Activated CD4-positive, alpha-beta T cell treated with anti-CD3 and anti-CD28 coated beads, Interleukin-2, Interleukin-4, amounts not matched to agents 100 ng/mL and 50 ng/mL, durations not matched to agents 16 hours and 8 hours (primary cell): ENCODE measurements at regions not wholly inside any gene's neighbourhood (a gene's known extent, or its start where the extent isn't known, plus 50 kb on each side); places are given as distances from the start of the nearest gene placed in this dataset.
"Not testable (repeated sequence)": the region's sequence is repeated elsewhere in the genome, so short reads cannot be mapped to it uniquely, and the experiment has no call there.

Source experiments
- DNase-seq: peaks from one replicate; pipeline ENCODE4 v3.0.0-alpha.2; 2020; ENCODE audit warnings: low spot score

DNA sequence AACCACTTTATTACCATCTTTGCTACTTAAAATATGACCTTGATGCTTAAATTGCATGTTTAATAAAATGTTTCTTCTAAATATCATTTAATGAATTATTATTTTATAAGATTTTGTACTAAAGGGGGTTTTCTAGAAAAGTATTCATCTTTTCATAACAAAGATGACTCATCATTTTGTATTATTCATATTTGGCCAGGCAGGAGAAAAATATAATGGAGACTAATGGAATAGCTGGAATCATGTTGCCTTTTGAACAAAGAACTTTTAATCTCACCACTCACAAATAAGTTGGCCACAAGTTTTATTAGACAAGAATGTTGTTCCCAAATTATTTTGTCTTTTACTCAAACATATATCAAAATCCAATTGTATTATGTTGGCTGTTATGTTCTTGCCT lies 882.4 kb downstream of the DSC3 start:
- DNase-seq: no peak

DNA sequence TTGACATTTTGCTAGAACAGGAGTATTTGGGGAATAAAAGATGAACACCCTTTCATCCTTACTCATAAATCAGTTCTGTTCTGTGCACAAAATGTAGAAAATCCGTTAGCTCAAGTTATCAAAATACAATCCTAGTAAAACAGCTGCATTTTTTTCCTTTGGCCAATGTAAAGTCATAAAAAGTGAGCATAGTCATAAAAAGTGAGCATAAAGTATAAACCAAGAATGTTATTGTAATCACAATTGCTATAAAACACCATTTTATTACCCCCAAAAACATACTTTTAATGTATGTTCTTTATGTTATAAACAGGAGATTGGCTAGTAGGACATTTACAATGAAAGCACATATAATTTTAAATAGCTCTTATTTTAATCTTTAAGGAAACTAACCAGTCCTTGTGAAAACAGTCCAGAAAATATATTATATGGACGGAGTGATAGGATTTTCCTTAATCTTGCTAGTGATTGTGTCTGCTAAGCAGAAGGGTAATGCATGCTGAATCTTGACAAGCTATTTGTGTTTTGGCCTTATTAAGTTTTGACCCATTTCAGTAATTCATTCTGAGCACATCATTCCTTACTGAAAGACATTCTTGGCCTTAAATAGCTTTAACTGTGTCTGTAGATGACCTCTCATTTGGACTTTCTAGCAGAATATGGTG lies 891.8 kb downstream of the DSC3 start:
- no peak for DNase-seq

DNA sequence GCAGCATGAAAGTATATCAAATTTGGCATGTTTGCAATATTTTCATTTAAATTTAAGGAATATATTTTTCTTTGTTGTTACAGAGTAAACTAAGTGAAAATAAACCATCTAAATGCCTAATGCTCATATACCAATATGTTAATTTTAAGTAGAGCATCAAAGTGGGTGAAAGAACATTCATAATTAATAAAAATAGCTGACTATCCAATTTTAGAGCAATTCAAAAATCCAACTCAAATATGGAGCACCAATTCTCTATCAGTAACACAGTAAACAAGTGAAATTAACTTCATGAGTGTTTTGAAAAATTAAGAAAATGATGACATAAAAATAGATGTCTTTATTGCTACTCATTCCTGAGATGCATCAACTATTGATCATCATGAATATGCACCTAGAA lies 893.0 kb downstream of the DSC3 start:
- no peak for DNase-seq

GRCh38 chr18:30142870-30143269 lies 899.7 kb downstream of the DSC3 start:
- no peak for DNase-seq

DNA sequence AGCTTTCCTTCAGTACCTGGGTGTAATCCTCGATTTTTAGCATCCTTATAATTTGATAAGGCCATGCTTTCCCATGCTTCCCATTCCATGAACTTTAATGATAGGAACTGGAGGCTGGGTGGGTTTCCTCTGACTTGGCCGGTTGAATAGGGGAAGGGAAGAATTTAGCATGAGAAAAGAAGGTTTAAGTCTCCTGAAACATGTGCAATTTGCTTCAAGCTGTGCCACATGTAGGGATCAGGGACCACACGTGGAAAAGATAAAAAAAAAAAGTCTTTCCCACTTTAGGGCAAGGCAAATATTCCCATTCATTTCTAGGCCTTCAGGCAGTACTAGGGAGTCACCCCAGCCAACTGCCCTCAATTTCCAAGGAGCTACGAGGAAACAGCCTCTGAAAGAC lies 900.3 kb downstream of the DSC3 start:
- no peak for DNase-seq

DNA sequence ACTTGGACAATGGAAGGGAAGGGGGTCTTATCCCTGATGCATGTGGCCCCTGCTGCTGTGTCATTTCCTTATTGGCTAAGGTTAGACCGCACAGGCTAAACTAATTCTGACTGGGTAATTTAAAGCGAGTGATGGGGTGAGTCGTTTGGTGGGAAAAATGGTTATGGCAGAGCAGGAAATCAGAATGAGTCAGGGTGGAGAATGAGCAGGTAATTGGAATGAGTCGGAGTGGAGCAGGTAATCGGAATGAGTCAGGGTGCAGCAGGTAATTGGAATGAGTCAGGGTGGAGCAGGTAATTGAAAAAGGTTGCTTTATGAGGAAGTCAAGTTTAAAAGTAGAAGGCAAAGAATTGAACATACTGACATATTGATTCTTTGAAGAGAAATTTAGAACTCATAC lies 901.0 kb downstream of the DSC3 start:
- not testable (repeated sequence) for DNase-seq

DNA sequence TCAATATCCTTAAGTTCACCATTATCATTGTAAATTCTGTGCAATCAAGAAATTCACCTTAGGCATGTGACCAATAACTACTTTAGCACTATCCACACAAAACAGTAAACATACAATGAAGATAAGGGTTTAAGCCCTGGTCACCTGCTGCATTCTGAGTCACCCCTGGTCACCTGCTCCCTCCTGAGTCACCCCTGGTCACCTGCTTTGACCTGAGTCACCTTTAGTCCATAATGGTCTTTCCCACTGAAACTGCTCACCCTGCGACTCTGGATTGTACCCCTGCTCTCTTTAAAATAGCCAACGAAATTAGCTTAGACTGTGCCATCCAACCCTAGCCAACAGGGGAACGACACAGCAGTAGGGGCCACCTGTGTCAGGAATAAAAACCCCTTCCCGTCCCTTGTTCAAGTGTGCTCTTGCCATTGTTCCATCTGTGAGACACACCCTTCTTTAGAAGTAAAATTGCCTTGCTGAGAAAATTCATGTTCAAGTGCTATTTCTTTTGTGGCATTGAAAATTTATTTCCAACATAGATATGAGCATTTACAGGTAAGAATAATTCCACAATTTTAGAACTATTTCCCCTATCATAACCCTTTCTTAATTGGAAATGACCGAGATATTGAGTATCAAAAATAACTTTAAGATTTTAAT lies 902.8 kb downstream of the DSC3 start:
- DNase-seq: no peak

DNA sequence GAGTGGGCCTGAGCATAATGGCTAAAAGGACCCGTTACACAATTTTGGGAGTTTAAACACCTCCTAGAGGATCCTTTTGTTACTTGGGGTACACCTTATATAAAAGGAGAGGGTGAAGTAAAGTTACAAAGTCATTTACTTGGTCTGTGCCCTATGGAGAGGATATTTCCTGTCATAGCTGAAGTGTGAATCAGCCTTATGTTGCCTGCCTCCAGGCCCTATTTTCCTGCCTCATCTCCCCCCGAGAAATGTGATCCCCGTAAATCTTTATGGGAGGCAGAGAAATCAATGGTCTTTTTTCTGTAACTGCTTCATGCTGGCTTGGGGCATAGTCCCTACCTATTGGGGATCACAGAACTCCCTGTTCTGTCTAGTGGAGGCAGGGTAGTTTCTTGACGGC lies 906.6 kb downstream of the DSC3 start:
- no peak for DNase-seq

- no peak for DNase-seq
Measured at GRCh38 chr18:30134020-30134419, 908.5 kb downstream of the DSC3 start.

DNA sequence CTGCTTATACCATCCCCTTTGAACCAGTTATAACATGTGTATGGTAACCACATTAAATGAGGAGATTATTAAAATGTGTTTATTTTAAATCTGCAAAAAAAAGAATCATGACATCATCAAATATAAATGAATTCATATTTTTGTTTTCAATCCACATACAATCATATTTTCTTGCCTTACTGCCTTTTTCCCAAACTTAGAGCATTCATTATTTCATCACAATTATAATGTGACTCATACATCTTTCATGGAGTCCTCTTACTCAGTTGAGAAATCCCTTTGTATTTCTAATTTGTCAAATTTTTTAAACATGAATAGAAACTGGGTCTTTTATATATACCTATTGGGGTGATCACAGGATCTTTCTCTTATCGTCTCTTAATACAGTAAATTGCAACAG lies 909.6 kb downstream of the DSC3 start:
- no peak for DNase-seq

DNA sequence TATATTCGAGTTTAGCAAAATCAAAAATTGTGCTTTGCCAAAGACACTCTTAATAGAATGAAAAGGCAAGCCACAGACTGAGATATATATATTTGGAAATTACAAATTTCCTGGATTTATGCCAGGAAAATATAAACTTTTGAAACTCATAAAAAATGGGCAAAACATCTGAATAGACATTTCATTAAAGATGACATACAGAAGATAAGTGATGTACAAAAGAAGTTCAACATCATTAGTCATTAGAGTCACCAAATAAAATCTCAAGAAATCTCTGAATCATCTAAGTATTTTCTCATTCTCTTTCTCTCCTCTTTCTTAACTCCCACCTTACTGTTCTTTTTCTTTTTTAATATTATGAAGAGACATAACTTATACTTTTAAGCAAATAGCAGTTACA lies 921.1 kb downstream of the DSC3 start:
- no peak for DNase-seq

- DNase-seq: no peak
Measured at GRCh38 chr18:30113454-30113853, 929.1 kb downstream of the DSC3 start.

DNA sequence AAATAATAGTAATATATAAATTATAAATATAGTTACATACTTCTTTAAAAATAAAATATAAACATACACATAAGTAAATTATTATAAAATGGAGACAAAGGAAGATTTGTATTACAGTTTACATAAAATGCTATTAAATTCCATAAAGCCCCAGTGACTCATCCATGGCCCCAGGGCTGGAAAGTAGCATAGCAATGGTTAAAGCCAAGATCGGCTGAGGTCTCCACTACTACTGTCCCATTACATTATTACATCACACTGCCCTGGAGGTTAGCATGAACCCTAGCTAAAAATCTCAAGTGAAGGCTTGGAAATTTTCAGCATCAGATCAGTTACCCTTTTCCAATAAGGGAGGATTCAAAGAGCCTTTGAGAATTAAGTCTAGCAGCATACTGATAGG lies 936.2 kb downstream of the DSC3 start:
- no peak for DNase-seq

DNA sequence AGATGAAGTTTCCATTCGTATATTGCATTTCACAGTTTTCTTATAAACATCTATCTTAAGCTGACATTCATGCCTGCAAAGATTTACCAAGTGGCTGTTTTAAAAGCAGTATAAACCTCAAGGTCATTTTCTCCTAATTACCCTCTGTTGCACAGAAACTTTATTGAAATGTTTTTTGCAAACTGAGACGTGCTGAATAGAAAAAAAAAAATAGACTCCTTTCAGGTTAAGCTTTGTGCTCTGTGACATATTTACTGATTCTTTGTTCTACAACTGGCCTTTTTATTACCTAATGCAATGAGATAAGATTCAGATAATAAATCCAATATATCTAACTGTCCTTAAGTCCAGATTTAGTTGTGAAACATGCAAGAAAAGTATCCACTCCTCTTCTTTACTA lies 938.7 kb downstream of the DSC3 start:
- DNase-seq: no peak

DNA sequence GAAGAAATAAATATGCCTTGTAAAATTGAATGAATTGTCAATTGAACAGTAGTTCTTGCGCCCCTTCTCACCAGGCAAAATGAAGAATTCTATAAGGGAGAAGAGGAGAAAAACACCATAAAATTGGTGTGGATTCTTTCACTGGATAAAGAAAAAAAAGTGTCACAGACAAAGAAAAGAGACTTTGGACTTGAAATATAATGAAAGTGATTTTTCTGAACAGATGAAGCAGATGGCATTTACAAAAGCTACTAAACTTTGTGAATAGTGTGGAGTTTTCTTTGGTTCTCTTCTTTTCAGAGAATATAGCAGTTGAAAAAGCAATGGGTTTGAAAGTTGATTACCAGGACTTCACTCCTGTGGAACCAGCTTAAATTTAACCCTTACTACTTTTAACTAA lies 945.7 kb downstream of the DSC3 start:
- DNase-seq: no peak

GRCh38 chr18:30094556-30094955 lies 948.0 kb downstream of the DSC3 start:
- DNase-seq: no peak

DNA sequence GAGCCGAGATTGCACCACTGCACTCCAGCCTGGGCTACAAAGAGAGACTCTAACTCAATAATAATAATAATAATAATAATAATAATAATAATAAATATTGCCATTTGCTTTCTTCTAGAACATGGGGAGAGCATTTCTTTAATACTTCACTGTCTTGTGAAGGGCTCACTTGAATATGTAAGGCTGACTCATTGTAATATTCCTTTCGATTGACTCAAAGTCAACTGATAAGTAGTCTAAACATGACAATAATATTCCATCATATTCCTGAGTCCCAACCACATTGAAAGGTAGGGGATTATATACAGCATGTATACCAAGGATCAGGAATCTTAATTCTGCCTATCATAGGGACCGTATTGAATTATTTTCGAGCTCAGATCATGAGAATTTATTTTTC lies 949.2 kb downstream of the DSC3 start:
- no peak for DNase-seq

DNA sequence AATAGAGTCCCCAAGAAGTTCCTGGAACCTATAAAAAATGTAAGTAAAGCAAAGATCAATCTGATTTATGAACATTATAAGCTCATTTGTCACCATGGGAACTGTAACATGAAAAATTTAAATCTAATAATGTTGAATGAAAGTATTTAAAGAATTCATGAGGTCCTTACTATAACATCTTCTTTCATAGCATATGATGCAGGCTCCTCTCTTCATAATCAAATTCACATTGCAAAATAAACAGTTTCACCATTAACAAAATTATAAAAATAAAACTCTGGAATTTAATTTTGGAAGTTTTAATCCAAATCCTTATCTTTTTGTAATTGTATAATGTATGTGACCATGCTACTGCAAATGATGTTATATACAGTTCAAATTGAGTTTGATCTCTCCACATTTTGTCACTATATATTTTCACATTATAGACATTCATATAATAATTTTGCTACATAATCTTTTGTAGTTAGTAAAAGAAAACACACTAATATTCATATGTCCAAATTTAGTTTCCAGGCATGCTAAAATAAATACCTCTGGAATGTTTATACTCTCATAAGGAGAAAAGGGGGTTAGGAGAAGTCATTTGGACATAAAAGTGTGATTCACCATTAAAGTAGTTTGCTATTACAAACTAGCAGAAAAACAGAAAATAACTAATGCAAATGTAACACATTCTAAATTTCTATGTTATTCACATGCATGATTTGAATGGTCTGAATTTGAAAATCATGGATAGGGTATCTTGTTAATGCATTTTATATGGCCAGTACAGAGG lies 954.1 kb downstream of the DSC3 start:
- no peak for DNase-seq

DNA sequence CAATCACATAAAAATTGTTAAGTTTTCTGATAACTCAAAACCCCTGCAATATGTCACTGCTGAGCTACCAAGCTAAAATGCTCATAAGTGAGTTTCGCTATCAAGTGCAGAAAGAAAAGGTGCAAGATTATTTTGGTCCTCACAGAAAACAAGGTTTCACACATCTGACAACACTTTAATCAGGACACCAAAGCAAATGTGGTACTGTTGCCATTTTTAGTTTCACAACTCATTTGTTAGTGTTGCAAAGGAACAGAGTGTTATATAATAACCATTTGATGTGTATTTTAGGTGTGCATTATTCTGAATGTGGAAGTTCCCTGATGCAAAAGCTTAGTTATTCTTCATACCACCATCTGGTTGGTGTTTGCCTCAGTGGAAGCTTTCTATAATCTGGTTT lies 956.2 kb downstream of the DSC3 start:
- no peak for DNase-seq

- no peak for DNase-seq
Measured at GRCh38 chr18:30081122-30081521, 961.4 kb downstream of the DSC3 start.

DNA sequence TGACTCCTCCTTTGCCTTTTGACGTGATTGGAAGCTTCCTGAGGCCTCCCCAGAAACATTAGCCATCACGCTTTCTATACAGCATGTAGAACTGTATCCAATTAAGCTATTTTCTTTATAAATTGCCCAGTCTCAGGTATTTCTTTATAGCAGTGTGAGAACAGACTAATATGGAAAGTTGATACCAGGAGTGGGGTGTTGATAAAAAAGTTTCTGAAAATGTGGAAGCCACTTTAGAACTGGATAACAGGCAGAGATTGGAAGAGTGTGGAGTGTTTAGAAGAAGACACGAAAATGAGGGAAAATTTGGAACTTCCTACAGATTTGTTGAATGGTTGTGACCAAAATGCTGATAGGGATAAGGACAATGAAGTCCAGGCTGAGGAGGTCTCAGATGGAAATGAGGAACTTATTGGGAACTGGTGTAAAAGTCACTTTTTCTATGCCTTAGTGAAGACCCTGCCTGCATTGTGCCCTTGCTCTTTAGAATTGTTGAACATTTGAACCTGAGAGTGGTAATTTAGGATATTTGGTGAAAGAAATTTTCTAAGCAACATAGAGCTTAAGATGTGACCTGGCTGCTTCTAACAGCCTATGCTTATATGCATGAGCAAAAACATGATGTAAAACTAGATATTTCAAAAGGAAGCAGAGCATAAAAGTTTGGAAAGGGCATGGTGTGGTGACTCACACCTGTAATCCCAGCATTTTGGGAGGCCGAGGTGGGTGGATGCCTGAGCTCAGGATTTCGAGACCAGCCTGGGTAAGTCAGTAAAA lies 969.7 kb downstream of the DSC3 start:
- no peak for DNase-seq

- DNase-seq: no peak
Measured at GRCh38 chr18:30066288-30066687, 976.3 kb downstream of the DSC3 start.

GRCh38 chr18:30057398-30057797 lies 985.1 kb downstream of the DSC3 start:
- no peak for DNase-seq
